ENCODE measurements at regions not wholly inside any gene's neighbourhood (a gene's known extent, or its start where the extent isn't known, plus 50 kb on each side); places are given as distances from the start of the nearest gene placed in this dataset.

- Mint-ChIP-seq H3K9me3 (peaks cover 3% of the 10 kb centered on the region), H3K27ac (no peak overlapping the region), H3K27me3 (ENCODE audit: low read depth) (peaks cover 20% of the 10 kb centered on the region), H3K4me1 (ENCODE audit: low read depth) (no peaks in the 10 kb centered on the region), H3K36me3 (ENCODE audit: low read depth) (no peaks in the 10 kb centered on the region), H3K4me3 (no peak overlapping the region)
- CTCF ChIA-PET = interaction anchor here (1.0 kb wide), 1 partner anchor 29 kb away, joined by 3 read pairs; no protein-coding TSS in a partner anchor
- DNase-seq = no peak
- intact Hi-C loops (cut with micrococcal nuclease) = no loop called here
Measured at GRCh38 chr22:45098056-45098455, 65.7 kb upstream of the NUP50 start.

DNA sequence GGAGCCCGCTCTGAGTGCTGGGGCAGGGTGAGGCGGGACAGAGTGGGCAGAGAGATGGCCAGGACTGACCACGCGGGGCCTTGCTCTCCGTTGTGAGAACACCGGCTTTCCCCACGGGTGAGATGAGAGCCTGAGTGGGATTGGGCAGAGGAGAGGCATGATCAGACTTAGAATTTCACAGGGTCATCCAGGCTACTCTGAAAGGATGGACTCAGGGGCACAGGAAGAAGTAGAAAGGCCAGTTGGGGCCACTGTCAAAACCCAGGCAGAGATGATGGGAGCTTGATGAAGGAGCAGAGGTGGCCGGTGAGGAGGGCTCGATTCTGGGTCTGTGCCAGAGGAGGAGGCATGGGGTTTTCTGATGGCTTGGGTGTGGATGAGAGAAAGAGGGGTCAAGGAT is 63.8 kb upstream of the NUP50 start:
- H3K9me3 Mint-ChIP-seq = no peaks in the 10 kb centered on the region
- intact Hi-C loops (cut with micrococcal nuclease) = loop anchor here (2.0 to 10.0 kb wide), 3 partner anchors 109 to 452 kb away; partner anchors contain the start of gene KIAA0930
- no peak overlapping the region for H3K27ac Mint-ChIP-seq
- no peak overlapping the region for H3K4me3 Mint-ChIP-seq
- DNase-seq = no peak
- CTCF ChIA-PET = interaction anchor here (0.6 kb wide), 1 partner anchor 13 kb away, joined by 3 read pairs; no protein-coding TSS in a partner anchor
- H3K4me1 Mint-ChIP-seq (ENCODE audit: low read depth) = no peaks in the 10 kb centered on the region
- no peaks in the 10 kb centered on the region for H3K36me3 Mint-ChIP-seq (ENCODE audit: low read depth)
- H3K27me3 Mint-ChIP-seq (ENCODE audit: low read depth) = peaks cover 20% of the 10 kb centered on the region

- Mint-ChIP-seq H3K27me3 (ENCODE audit: low read depth) (peaks cover 17% of the 10 kb centered on the region), H3K4me3 (no peak overlapping the region), H3K4me1 (ENCODE audit: low read depth) (no peaks in the 10 kb centered on the region), H3K36me3 (ENCODE audit: low read depth) (no peaks in the 10 kb centered on the region), H3K27ac (no peak overlapping the region), H3K9me3 (no peaks in the 10 kb centered on the region)
- CTCF ChIA-PET = interaction anchor here (0.6 to 2.1 kb wide), 10 partner anchors 35 to 150 kb away, joined by 3 to 8 read pairs (median 3); no protein-coding TSS in a partner anchor
- intact Hi-C loops (cut with micrococcal nuclease) = loop anchor here (2.0 to 10.0 kb wide), 5 partner anchors 107 to 451 kb away; partner anchors contain the start of gene KIAA0930
- peak; percentile 76 for DNase-seq
Measured at GRCh38 chr22:45101515-45102227, 62.1 kb upstream of the NUP50 start.

DNA sequence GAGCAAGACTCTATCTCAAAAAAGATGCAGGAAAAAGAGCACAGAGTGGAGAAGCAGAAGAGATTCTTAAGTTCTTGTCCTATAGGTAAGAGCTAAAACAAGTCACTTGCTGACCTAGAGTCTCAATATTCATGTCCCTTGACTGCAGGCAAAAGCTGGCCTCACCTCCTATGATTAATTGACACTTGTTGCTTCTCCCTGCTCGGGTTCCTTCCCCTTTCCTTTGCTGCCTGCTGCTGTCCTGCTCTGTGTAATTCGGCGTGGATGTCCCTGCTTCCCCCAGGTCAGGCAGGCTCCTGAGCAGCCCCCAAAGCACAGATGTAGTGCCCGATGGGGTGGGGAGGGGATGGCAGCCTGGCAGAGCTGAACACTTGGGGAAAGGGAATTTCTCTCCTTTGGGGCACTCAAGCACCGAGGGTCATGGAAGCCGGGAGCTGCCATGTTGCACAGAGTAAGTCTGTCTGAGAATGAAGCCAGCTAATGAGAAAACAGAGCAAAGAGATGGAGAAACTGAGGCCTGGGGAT is 60.8 kb upstream of the NUP50 start:
- Mint-ChIP-seq H3K4me3 (no peak overlapping the region), H3K27me3 (ENCODE audit: low read depth) (peaks cover 12% of the 10 kb centered on the region), H3K36me3 (ENCODE audit: low read depth) (no peaks in the 10 kb centered on the region), H3K9me3 (no peaks in the 10 kb centered on the region), H3K4me1 (ENCODE audit: low read depth) (no peaks in the 10 kb centered on the region), H3K27ac (no peak overlapping the region)
- DNase-seq = no peak
- intact Hi-C loops (cut with micrococcal nuclease) = loop anchor here (2.0 to 10.0 kb wide), 4 partner anchors 142 to 449 kb away; partner anchors contain the start of gene KIAA0930
- CTCF ChIA-PET = interaction anchor here (0.6 to 2.1 kb wide), 4 partner anchors 62 to 149 kb away, joined by 3 to 8 read pairs (median 3); no protein-coding TSS in a partner anchor

DNA sequence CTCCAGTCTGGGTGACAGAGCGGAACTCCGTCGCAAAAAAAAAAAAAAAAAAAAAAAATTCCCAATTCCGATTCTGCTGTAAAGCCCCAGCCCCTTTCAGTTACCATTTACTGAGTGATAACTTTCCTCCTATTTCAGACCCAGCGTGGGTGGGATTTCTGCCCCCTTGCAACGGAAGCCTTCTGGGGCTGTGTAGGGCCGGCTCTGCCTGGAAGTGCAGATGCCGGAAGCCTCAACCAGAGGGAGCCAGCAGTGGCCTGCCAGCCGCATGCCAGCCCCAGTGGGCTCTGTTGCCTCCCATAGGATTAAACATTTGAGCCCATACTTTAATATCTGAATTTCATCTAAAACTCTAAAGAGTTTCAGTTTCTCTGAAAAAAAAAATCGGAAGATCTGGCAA is 60.0 kb upstream of the NUP50 start:
- Mint-ChIP-seq H3K27ac (no peak overlapping the region), H3K9me3 (no peaks in the 10 kb centered on the region), H3K4me1 (ENCODE audit: low read depth) (no peaks in the 10 kb centered on the region), H3K36me3 (ENCODE audit: low read depth) (no peaks in the 10 kb centered on the region), H3K27me3 (ENCODE audit: low read depth) (peaks cover 12% of the 10 kb centered on the region), H3K4me3 (no peak overlapping the region)
- DNase-seq = no peak
- intact Hi-C loops (cut with micrococcal nuclease) = loop anchor here (2.0 to 10.0 kb wide), 4 partner anchors 141 to 449 kb away; partner anchors contain the start of gene KIAA0930
- CTCF ChIA-PET = interaction anchor here (2.1 kb wide), 1 partner anchor 105 kb away, joined by 8 read pairs; no protein-coding TSS in a partner anchor

- intact Hi-C loops (cut with micrococcal nuclease) = loop anchor here (5.0 to 10.0 kb wide), 2 partner anchors 140 to 448 kb away; partner anchors contain the start of gene KIAA0930
- no peaks in the 10 kb centered on the region for H3K9me3 Mint-ChIP-seq
- no peak overlapping the region for H3K4me3 Mint-ChIP-seq
- CTCF ChIA-PET = no interaction called here
- no peaks in the 10 kb centered on the region for H3K4me1 Mint-ChIP-seq (ENCODE audit: low read depth)
- DNase-seq = no peak
- no peaks in the 10 kb centered on the region for H3K36me3 Mint-ChIP-seq (ENCODE audit: low read depth)
- peaks cover 12% of the 10 kb centered on the region for H3K27me3 Mint-ChIP-seq (ENCODE audit: low read depth)
- H3K27ac Mint-ChIP-seq = no peak overlapping the region
Measured at GRCh38 chr22:45104313-45104712, 59.4 kb upstream of the NUP50 start.

DNA sequence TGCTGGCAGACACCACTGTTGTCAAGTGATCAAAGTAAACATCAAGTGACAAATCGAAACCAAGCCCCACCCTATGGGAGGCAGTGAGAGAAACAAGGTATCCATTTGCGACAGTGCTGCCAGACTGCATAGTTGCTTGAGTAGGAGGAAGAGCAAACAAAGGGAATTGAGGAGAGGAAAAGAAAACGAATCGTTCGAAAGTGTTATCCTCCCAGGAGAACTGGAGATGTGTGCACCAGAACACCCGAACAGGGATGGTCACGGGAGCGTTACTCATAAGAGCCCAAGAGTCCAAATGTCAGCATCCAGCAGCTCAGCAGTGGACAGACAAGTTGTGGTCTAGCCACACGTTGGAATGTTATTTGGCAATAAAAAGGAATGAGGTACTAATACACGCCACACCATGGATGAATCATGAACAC is 58.4 kb upstream of the NUP50 start:
- peaks cover 12% of the 10 kb centered on the region for H3K27me3 Mint-ChIP-seq (ENCODE audit: low read depth)
- DNase-seq = no peak
- H3K27ac Mint-ChIP-seq = no peak overlapping the region
- H3K9me3 Mint-ChIP-seq = no peaks in the 10 kb centered on the region
- H3K4me1 Mint-ChIP-seq (ENCODE audit: low read depth) = no peaks in the 10 kb centered on the region
- H3K36me3 Mint-ChIP-seq (ENCODE audit: low read depth) = no peaks in the 10 kb centered on the region
- no peak overlapping the region for H3K4me3 Mint-ChIP-seq
- CTCF ChIA-PET = no interaction called here
- intact Hi-C loops (cut with micrococcal nuclease) = loop anchor here (10.0 kb wide), 1 partner anchor 140 kb away; the partner anchor contains the start of gene KIAA0930

GRCh38 chr22:45107671-45108070 is 56.1 kb upstream of the NUP50 start:
- no peak overlapping the region for H3K27ac Mint-ChIP-seq
- no peak overlapping the region for H3K4me3 Mint-ChIP-seq
- CTCF ChIA-PET = interaction anchor here (0.6 to 0.9 kb wide), 2 partner anchors 10 to 11 kb away, joined by 3 to 4 read pairs; no protein-coding TSS in a partner anchor
- no peaks in the 10 kb centered on the region for H3K9me3 Mint-ChIP-seq
- no peaks in the 10 kb centered on the region for H3K4me1 Mint-ChIP-seq (ENCODE audit: low read depth)
- DNase-seq = no peak
- H3K27me3 Mint-ChIP-seq (ENCODE audit: low read depth) = peaks cover under 1% of the 10 kb centered on the region
- intact Hi-C loops (cut with micrococcal nuclease) = loop anchor here (10.0 kb wide), 1 partner anchor 137 kb away; the partner anchor contains the start of gene KIAA0930
- no peaks in the 10 kb centered on the region for H3K36me3 Mint-ChIP-seq (ENCODE audit: low read depth)

GRCh38 chr22:45112136-45112879 is 51.4 kb upstream of the NUP50 start:
- CTCF ChIA-PET = no interaction called here
- Mint-ChIP-seq H3K4me3 (no peak overlapping the region), H3K9me3 (no peaks in the 10 kb centered on the region), H3K4me1 (ENCODE audit: low read depth) (no peaks in the 10 kb centered on the region), H3K36me3 (ENCODE audit: low read depth) (no peaks in the 10 kb centered on the region), H3K27me3 (ENCODE audit: low read depth) (peaks cover 5% of the 10 kb centered on the region), H3K27ac (no peak overlapping the region)
- DNase-seq = no peak
- intact Hi-C loops (cut with micrococcal nuclease) = no loop called here
